ENCODE measurements at regions not wholly inside any gene's neighbourhood (a gene's known extent, or its start where the extent isn't known, plus 50 kb on each side); places are given as distances from the start of the nearest gene placed in this dataset.

DNA sequence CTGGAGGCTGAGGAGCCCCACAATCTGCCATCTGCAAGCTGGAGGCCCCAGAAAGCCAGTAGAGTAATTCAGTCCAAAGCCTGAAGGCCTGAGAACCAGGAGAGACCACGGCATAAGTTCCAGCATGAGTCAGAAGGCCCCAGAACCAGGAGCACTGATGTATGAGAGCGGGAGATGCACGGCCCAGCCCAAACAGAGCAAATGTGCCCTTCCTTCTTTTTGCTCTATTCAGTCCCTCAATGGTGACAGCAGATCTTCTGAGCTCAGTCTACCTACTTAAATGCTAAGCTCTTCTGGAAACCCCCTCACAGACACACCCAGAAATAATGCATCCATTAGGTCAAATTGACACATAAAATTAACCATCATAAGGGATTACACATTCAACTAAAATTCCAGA lies 277.6 kb downstream of the ATPSCKMT start:
- H3K27me3 ChIP-seq: no peaks in the 10 kb centered on the region
- H3K36me3 ChIP-seq (replicated peaks; ENCODE audit: insufficient read depth, low read depth): no peaks in the 10 kb centered on the region
- peaks cover 4% of the 10 kb centered on the region for H3K9me3 ChIP-seq (ENCODE audit: low read depth)
- 94% methylated on average over 3 of the region's 3 CpGs for WGBS (ENCODE audit: low lambda C conversion rate, missing lambda C conversion rate)
- TF ChIP-seq EZH2phosphoT487 (IDR thresholded peaks at IDR 0.05; ENCODE audit: low read depth, severe bottlenecking, unreplicated experiment) (no peak), EZH2 (IDR thresholded peaks at IDR 0.05; ENCODE audit: borderline replicate concordance) (no peak)
- TF ChIP-seq, protein P1, sequence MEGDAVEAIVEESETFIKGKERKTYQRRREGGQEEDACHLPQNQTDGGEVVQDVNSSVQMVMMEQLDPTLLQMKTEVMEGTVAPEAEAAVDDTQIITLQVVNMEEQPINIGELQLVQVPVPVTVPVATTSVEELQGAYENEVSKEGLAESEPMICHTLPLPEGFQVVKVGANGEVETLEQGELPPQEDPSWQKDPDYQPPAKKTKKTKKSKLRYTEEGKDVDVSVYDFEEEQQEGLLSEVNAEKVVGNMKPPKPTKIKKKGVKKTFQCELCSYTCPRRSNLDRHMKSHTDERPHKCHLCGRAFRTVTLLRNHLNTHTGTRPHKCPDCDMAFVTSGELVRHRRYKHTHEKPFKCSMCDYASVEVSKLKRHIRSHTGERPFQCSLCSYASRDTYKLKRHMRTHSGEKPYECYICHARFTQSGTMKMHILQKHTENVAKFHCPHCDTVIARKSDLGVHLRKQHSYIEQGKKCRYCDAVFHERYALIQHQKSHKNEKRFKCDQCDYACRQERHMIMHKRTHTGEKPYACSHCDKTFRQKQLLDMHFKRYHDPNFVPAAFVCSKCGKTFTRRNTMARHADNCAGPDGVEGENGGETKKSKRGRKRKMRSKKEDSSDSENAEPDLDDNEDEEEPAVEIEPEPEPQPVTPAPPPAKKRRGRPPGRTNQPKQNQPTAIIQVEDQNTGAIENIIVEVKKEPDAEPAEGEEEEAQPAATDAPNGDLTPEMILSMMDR (IDR thresholded peaks at IDR 0.05; ENCODE audit: poor library complexity): no peak
- H3K9me2 ChIP-seq (replicated peaks; ENCODE audit: insufficient read depth): no peaks in the 10 kb centered on the region
- no peak for DNase-seq (ENCODE audit: low spot score)
- H3K79me2 ChIP-seq: no peaks in the 10 kb centered on the region
- no peak overlapping the region for H3K4me2 ChIP-seq
- H3K4me1 ChIP-seq (ENCODE audit: insufficient read depth): no peaks in the 10 kb centered on the region
- no peak overlapping the region for H3K27ac ChIP-seq
- no peak overlapping the region for H3K4me3 ChIP-seq
- H4K20me1 ChIP-seq (ENCODE audit: insufficient read depth, poor library complexity, severe bottlenecking): no peaks in the 10 kb centered on the region
- H2AFZ ChIP-seq: no peak overlapping the region

DNA sequence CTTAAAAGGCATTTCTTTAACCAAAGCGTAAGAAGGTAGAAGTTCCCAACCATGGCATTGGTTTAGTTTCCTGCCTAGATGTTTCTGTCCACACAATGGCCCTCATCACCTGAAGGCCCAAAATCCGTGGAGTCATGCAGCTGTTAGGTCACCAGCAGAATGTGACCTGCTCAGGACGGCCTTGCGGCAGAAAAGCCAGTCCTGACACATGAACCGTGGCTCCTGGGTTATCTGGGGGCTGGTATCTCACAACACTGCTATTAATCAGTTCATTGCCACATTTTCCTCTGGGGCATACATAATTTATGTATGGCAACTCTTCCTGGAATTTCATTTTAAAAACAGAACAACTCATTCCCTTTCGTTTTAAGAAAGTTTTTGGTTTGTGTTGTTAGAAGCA lies 278.4 kb downstream of the ATPSCKMT start:
- Histone ChIP-seq H3K27ac (no peak overlapping the region), H4K20me1 (ENCODE audit: insufficient read depth, poor library complexity, severe bottlenecking) (no peaks in the 10 kb centered on the region), H3K36me3 (replicated peaks; ENCODE audit: insufficient read depth, low read depth) (no peaks in the 10 kb centered on the region), H3K9me3 (ENCODE audit: low read depth) (peaks cover 4% of the 10 kb centered on the region), H3K4me3 (no peak overlapping the region), H3K4me1 (ENCODE audit: insufficient read depth) (no peaks in the 10 kb centered on the region), H3K79me2 (no peaks in the 10 kb centered on the region), H3K4me2 (no peak overlapping the region), H2AFZ (no peak overlapping the region), H3K27me3 (no peaks in the 10 kb centered on the region), H3K9me2 (replicated peaks; ENCODE audit: insufficient read depth) (no peaks in the 10 kb centered on the region)
- no peak for DNase-seq (ENCODE audit: low spot score)
- TF ChIP-seq EZH2phosphoT487 (IDR thresholded peaks at IDR 0.05; ENCODE audit: low read depth, severe bottlenecking, unreplicated experiment): no peak
- TF ChIP-seq, protein P1 (IDR thresholded peaks at IDR 0.05; ENCODE audit: poor library complexity): no peak
- no peak for TF ChIP-seq EZH2 (IDR thresholded peaks at IDR 0.05; ENCODE audit: borderline replicate concordance)
- WGBS (ENCODE audit: low lambda C conversion rate, missing lambda C conversion rate): 73% methylated on average over 6 of the region's 6 CpGs

DNA sequence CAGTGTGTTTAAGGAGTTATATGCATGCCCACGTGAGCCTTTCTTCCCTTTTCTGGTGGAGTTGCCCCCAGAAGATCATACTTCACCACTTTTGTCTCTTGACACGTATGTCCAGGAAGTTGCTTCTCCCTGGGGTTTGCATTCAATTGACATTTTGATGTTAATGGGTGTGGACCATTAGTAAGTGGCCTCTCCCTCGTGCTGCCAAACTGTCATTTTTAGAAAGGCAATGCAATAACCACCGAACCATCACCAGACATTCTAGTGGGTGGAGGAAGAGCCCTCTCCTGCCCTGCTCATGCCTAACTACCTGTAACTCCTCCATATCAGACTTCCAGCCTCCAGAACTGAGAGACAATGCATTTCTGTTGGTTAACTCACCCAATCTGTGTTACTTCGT lies 290.8 kb downstream of the ATPSCKMT start:
- 79% methylated on average over 5 of the region's 5 CpGs for WGBS (ENCODE audit: low lambda C conversion rate, missing lambda C conversion rate)
- TF ChIP-seq, protein P1 (IDR thresholded peaks at IDR 0.05; ENCODE audit: poor library complexity): no peak
- TF ChIP-seq EZH2phosphoT487 (IDR thresholded peaks at IDR 0.05; ENCODE audit: low read depth, severe bottlenecking, unreplicated experiment) (no peak), EZH2 (IDR thresholded peaks at IDR 0.05; ENCODE audit: borderline replicate concordance) (no peak)
- H3K4me3 ChIP-seq: no peak overlapping the region

DNA sequence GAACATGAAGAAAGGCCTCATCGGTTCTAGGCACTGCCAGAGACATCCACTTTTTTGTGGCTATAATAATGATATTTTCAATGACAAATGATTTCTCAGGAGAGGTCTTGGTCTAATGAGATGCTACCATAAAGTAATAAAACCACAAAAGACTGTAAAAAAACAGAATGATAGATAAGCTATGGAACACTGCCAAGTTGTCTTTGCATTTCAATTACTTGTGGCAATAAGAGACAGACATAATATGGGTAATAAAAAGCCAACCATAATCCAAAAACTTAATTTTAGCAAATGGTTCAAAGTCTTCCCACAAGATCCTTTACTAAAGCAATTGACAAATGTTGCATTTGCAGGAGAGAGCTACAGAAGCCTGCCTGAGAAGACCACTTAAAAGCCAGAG lies 292.5 kb downstream of the ATPSCKMT start:
- no peak for DNase-seq (ENCODE audit: low spot score)
- no peaks in the 10 kb centered on the region for H3K79me2 ChIP-seq
- no peaks in the 10 kb centered on the region for H3K27me3 ChIP-seq
- H3K9me2 ChIP-seq (replicated peaks; ENCODE audit: insufficient read depth): no peaks in the 10 kb centered on the region
- 96% methylated on average over 1 of the region's 1 CpG for WGBS (ENCODE audit: low lambda C conversion rate, missing lambda C conversion rate)
- H3K27ac ChIP-seq: no peak overlapping the region
- no peaks in the 10 kb centered on the region for H3K4me1 ChIP-seq (ENCODE audit: insufficient read depth)
- no peak overlapping the region for H3K4me2 ChIP-seq
- H3K9me3 ChIP-seq (ENCODE audit: low read depth): no peaks in the 10 kb centered on the region
- H2AFZ ChIP-seq: no peak overlapping the region
- no peaks in the 10 kb centered on the region for H3K36me3 ChIP-seq (replicated peaks; ENCODE audit: insufficient read depth, low read depth)
- no peak for TF ChIP-seq EZH2 (IDR thresholded peaks at IDR 0.05; ENCODE audit: borderline replicate concordance)
- TF ChIP-seq EZH2phosphoT487 (IDR thresholded peaks at IDR 0.05; ENCODE audit: low read depth, severe bottlenecking, unreplicated experiment): no peak
- TF ChIP-seq, protein P1 (IDR thresholded peaks at IDR 0.05; ENCODE audit: poor library complexity): no peak
- H4K20me1 ChIP-seq (ENCODE audit: insufficient read depth, poor library complexity, severe bottlenecking): no peaks in the 10 kb centered on the region
- no peak overlapping the region for H3K4me3 ChIP-seq

More for the DNA sequence above, 290.8 kb downstream of the ATPSCKMT start:
- Histone ChIP-seq H2AFZ (no peak overlapping the region), H3K4me2 (no peak overlapping the region), H3K9me2 (replicated peaks; ENCODE audit: insufficient read depth) (no peaks in the 10 kb centered on the region), H3K36me3 (replicated peaks; ENCODE audit: insufficient read depth, low read depth) (no peaks in the 10 kb centered on the region), H3K9me3 (ENCODE audit: low read depth) (no peaks in the 10 kb centered on the region), H4K20me1 (ENCODE audit: insufficient read depth, poor library complexity, severe bottlenecking) (no peaks in the 10 kb centered on the region), H3K4me1 (ENCODE audit: insufficient read depth) (no peaks in the 10 kb centered on the region), H3K27ac (no peak overlapping the region), H3K27me3 (no peaks in the 10 kb centered on the region), H3K79me2 (no peaks in the 10 kb centered on the region)
- no peak for DNase-seq (ENCODE audit: low spot score)

All from hepatocyte (in vitro differentiated cells).